OCI-LY7 (cell line): ENCODE measurements at regions not wholly inside any gene's neighbourhood (a gene's known extent, or its start where the extent isn't known, plus 50 kb on each side); places are given as distances from the start of the nearest gene placed in this dataset.

Source experiments
- BruUV-seq: library from RNA; stranded (reverse); fragments of 400-500 nt; replicated peaks from 2 replicates; lab custom pipeline; 2021; lab: Mats Ljungman, UMichigan
- CTCF ChIA-PET: fragments of 300-600 bp; sonication (Branson Sonifier 250); formaldehyde crosslinking; loops from one replicate; lab custom pipeline; 2022; ENCODE audit warnings: antibody characterized with exemption; ENCODE audit not compliant: unreplicated experiment; lab: Charles Lee
- POLR2A ChIA-PET: fragments of 300-600 bp; sonication (Branson Sonifier 250); formaldehyde crosslinking; loops from one replicate; lab custom pipeline; 2022; ENCODE audit warnings: antibody characterized with exemption; lab: Charles Lee
- DNase-seq: peaks from one replicate; pipeline ENCODE4 v3.0.0-alpha.2; 2015; ENCODE audit warnings: low spot score
- H2AFZ ChIP-seq: fragments of 200-600 bp; sonication (generic), shearing (Covaris generic); 2 replicates; pipeline ENCODE4 v1.6.1; 2014; ENCODE audit warnings: mild to moderate bottlenecking, antibody characterized with exemption, low read length, moderate library complexity
- H3K27ac ChIP-seq: fragments of 200-600 bp; sonication (generic); 2 replicates; pipeline ENCODE4 v1.5.1; 2014; ENCODE audit warnings: mixed run types, low read depth, mild to moderate bottlenecking, moderate library complexity, low read length, inconsistent platforms; ENCODE audit not compliant: poor library complexity, severe bottlenecking
- H3K36me3 ChIP-seq: fragments of 200-600 bp; sonication (generic); 2 replicates; pipeline ENCODE4 v1.6.1; 2014; ENCODE audit warnings: mild to moderate bottlenecking, antibody characterized with exemption, low read length, moderate library complexity, mixed read lengths; ENCODE audit not compliant: insufficient read depth
- H3K4me1 ChIP-seq: fragments of 200-600 bp; sonication (generic); 2 replicates; pipeline ENCODE4 v1.5.1; 2014; ENCODE audit warnings: mild to moderate bottlenecking, low read length; ENCODE audit not compliant: insufficient read depth, poor library complexity, severe bottlenecking
- H3K4me2 ChIP-seq: fragments of 200-600 bp; sonication (generic); 2 replicates; pipeline ENCODE4 v1.6.1; 2014; ENCODE audit warnings: mild to moderate bottlenecking, low read length
- H3K4me3 ChIP-seq: fragments of 200-600 bp; sonication (generic); 2 replicates; pipeline ENCODE4 v1.5.1; 2014; ENCODE audit warnings: mild to moderate bottlenecking, low read depth, low read length; ENCODE audit not compliant: poor library complexity, severe bottlenecking
- H3K79me2 ChIP-seq: fragments of 200-600 bp; sonication (generic); 2 replicates; pipeline ENCODE4 v1.6.1; 2016; ENCODE audit warnings: low read depth, mild to moderate bottlenecking, low read length, moderate library complexity, mixed read lengths; ENCODE audit not compliant: insufficient read depth
- H3K9me2 ChIP-seq: fragments of 200-600 bp; sonication (generic); 2 replicates; pipeline ENCODE4 v1.6.1; 2016; ENCODE audit warnings: mild to moderate bottlenecking, low read length, mixed read lengths; ENCODE audit not compliant: insufficient read depth
- H3K9me3 ChIP-seq: fragments of 200-600 bp; sonication (generic); 2 replicates; pipeline ENCODE4 v1.6.1; 2014; ENCODE audit warnings: mild to moderate bottlenecking, mixed run types, low read length, mixed read lengths
- H4K20me1 ChIP-seq: fragments of 200-600 bp; sonication (generic); 2 replicates; pipeline ENCODE4 v1.6.1; 2014; ENCODE audit warnings: mild to moderate bottlenecking, antibody characterized with exemption, low read length, moderate library complexity, mixed read lengths; ENCODE audit not compliant: insufficient read depth
- EZH2phosphoT487 ChIP-seq: fragments of 200-600 bp; sonication (generic); IDR thresholded peaks from 2 replicates; pipeline ENCODE4 v1.6.1; 2018; ENCODE audit warnings: low read depth, borderline replicate concordance, mild to moderate bottlenecking, mixed run types, antibody characterized with exemption, low read length, moderate library complexity, mixed read lengths
- intact Hi-C: fragments of 100-400 bp; cut with micrococcal nuclease; formaldehyde crosslinking; loops from one replicate; pipeline ENCODE4 v1.10.0; 2022; ENCODE audit not compliant: unreplicated experiment
- TF ChIP-seq, protein P1 (sequence below): fragments of 200-600 bp; sonication (generic); conservative IDR thresholded peaks from 2 replicates; pipeline ENCODE4 v1.5.1; 2014; ENCODE audit warnings: mild to moderate bottlenecking, antibody characterized with exemption, low read length, moderate library complexity, mixed read lengths

- Histone ChIP-seq H2AFZ (no peak overlapping the region), H3K9me3 (no peaks in the 10 kb centered on the region), H3K4me1 (peaks cover 31% of the 10 kb centered on the region), H3K9me2 (no peaks in the 10 kb centered on the region), H3K36me3 (no peaks in the 10 kb centered on the region), H3K4me3 (no peak overlapping the region), H4K20me1 (no peaks in the 10 kb centered on the region), H3K4me2 (no peak overlapping the region), H3K79me2 (no peaks in the 10 kb centered on the region), H3K27ac (no peak overlapping the region)
- no peak for DNase-seq
- ChIA-PET CTCF (interaction anchor here (0.6 to 2.6 kb wide), 4 partner anchors 21 to 439 kb away, joined by 3 to 15 read pairs (median 5); no protein-coding TSS in a partner anchor), POLR2A (interaction anchor here (0.7 to 1.7 kb wide), 3 partner anchors 163 to 181 kb away, joined by 3 to 5 read pairs (median 4); no protein-coding TSS in a partner anchor)
- no TSS peak for BruUV-seq
- TF ChIP-seq, protein P1, sequence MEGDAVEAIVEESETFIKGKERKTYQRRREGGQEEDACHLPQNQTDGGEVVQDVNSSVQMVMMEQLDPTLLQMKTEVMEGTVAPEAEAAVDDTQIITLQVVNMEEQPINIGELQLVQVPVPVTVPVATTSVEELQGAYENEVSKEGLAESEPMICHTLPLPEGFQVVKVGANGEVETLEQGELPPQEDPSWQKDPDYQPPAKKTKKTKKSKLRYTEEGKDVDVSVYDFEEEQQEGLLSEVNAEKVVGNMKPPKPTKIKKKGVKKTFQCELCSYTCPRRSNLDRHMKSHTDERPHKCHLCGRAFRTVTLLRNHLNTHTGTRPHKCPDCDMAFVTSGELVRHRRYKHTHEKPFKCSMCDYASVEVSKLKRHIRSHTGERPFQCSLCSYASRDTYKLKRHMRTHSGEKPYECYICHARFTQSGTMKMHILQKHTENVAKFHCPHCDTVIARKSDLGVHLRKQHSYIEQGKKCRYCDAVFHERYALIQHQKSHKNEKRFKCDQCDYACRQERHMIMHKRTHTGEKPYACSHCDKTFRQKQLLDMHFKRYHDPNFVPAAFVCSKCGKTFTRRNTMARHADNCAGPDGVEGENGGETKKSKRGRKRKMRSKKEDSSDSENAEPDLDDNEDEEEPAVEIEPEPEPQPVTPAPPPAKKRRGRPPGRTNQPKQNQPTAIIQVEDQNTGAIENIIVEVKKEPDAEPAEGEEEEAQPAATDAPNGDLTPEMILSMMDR = no peak
- no peak for TF ChIP-seq EZH2phosphoT487
- intact Hi-C loops = loop anchor here (5.0 to 10.0 kb wide), 3 partner anchors 47 to 510 kb away; no protein-coding TSS in a partner anchor
These were observed 62.1 kb upstream of the STEAP1B start for GRCh38 chr7:22561895-22562593.

GRCh38 chr7:22561321-22561811 is 61.4 kb upstream of the STEAP1B start:
- H3K27ac ChIP-seq = no peak overlapping the region
- H3K4me1 ChIP-seq = peaks cover 31% of the 10 kb centered on the region
- H3K36me3 ChIP-seq = no peaks in the 10 kb centered on the region
- no peak overlapping the region for H3K4me2 ChIP-seq
- no peak for DNase-seq
- H3K9me3 ChIP-seq = no peaks in the 10 kb centered on the region
- no peaks in the 10 kb centered on the region for H3K9me2 ChIP-seq
- no TSS peak for BruUV-seq
- no peak for TF ChIP-seq EZH2phosphoT487
- TF ChIP-seq, protein P1 = no peak
- CTCF ChIA-PET = interaction anchor here (2.6 kb wide), 1 partner anchor 163 kb away, joined by 15 read pairs; no protein-coding TSS in a partner anchor
- H3K79me2 ChIP-seq = no peaks in the 10 kb centered on the region
- H2AFZ ChIP-seq = no peak overlapping the region
- POLR2A ChIA-PET = interaction anchor here (1.1 to 1.8 kb wide), 4 partner anchors 162 to 182 kb away, joined by 3 to 11 read pairs (median 4); no protein-coding TSS in a partner anchor
- intact Hi-C loops = loop anchor here (5.0 to 10.0 kb wide), 3 partner anchors 47 to 511 kb away; no protein-coding TSS in a partner anchor
- no peak overlapping the region for H3K4me3 ChIP-seq
- H4K20me1 ChIP-seq = no peaks in the 10 kb centered on the region
